HL-60 (cell line): ENCODE measurements at regions not wholly inside any gene's neighbourhood (a gene's known extent, or its start where the extent isn't known, plus 50 kb on each side); places are given as distances from the start of the nearest gene placed in this dataset.

Source experiments
- DNase-seq, 2 experiments: peaks; one replicate each; pipeline ENCODE4 v3.0.0-alpha.2; 2010 to 2020; ENCODE audit warnings: low read depth in 1 of 2, low spot score in 1 of 2
- H3K27ac ChIP-seq: fragments of 250-450 bp; sonication (Bioruptor Pico); replicated peaks from 2 replicates; pipeline ENCODE4 v1.5.1; 2020; ENCODE audit warnings: mild to moderate bottlenecking, moderate library complexity
- H3K27me3 ChIP-seq: fragments of 250-450 bp; sonication (Bioruptor Pico); 2 replicates; pipeline ENCODE4 v1.5.1; 2021; ENCODE audit warnings: mild to moderate bottlenecking, moderate library complexity; ENCODE audit not compliant: insufficient read depth, poor library complexity, severe bottlenecking
- H3K4me3 ChIP-seq: replicated peaks from 2 replicates; pipeline ENCODE4 v1.5.1; 2011; ENCODE audit warnings: mild to moderate bottlenecking, control low read depth, low read length; ENCODE audit not compliant: insufficient read depth
- GABPA ChIP-seq: IDR thresholded peaks from 2 replicates; pipeline ENCODE4 v1.6.1; 2012; ENCODE audit warnings: low read depth
- POLR2AphosphoS5 ChIP-seq: IDR thresholded peaks from 2 replicates; pipeline ENCODE4 v1.6.1; 2012; ENCODE audit warnings: low read depth
- SPI1 ChIP-seq: IDR thresholded peaks from 2 replicates; pipeline ENCODE4 v1.6.1; 2012; ENCODE audit warnings: low read depth, mild to moderate bottlenecking, borderline replicate concordance
- TF ChIP-seq, protein P1 (sequence below): IDR thresholded peaks from 2 replicates; pipeline ENCODE4 v1.6.1; 2012; ENCODE audit warnings: low read depth; ENCODE audit not compliant: insufficient replicate concordance
- TF ChIP-seq, protein P2 (sequence below): IDR thresholded peaks from one replicate; pipeline ENCODE4 v1.5.1; 2011; ENCODE audit warnings: low read length, control low read depth, inconsistent platforms; ENCODE audit not compliant: insufficient read depth

DNA sequence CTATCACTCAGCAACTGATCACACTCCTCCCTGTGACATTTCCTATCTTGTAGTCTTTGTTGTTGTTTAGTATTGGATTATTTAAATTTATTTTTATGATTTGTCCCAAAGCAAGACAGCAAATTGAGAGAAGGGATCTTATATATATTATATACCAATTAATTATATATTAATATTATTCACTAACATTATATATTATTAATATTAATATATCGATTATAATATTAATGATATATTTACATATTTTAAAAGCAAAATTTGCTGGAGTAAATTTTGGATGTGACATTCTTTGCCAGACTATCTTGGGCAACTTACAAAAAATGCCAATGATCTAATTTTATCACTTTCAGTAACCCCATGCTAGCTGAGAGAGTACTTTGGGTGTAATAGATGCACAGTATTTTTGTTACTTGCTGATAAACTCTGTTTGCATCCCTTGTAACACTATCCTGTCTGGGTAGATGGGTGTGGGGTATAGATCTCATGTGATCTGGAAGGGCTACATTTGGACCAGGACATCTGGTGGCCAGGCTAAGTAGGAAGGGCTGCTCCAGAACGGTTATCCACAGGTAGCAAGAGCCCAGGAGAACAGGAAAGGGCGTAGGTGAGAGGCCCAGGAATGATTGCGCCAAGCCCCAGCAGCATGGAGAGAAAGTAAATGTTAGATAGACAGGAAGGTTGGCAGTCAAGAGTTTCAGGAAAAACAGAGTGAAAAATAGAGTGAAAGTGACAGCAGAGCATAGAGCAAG, 608.6 kb upstream of the KIRREL3 start:
- Histone ChIP-seq H3K27ac (no peak overlapping the region), H3K27me3 (no peaks in the 10 kb centered on the region), H3K4me3 (no peak overlapping the region)
- TF ChIP-seq, protein P1, sequence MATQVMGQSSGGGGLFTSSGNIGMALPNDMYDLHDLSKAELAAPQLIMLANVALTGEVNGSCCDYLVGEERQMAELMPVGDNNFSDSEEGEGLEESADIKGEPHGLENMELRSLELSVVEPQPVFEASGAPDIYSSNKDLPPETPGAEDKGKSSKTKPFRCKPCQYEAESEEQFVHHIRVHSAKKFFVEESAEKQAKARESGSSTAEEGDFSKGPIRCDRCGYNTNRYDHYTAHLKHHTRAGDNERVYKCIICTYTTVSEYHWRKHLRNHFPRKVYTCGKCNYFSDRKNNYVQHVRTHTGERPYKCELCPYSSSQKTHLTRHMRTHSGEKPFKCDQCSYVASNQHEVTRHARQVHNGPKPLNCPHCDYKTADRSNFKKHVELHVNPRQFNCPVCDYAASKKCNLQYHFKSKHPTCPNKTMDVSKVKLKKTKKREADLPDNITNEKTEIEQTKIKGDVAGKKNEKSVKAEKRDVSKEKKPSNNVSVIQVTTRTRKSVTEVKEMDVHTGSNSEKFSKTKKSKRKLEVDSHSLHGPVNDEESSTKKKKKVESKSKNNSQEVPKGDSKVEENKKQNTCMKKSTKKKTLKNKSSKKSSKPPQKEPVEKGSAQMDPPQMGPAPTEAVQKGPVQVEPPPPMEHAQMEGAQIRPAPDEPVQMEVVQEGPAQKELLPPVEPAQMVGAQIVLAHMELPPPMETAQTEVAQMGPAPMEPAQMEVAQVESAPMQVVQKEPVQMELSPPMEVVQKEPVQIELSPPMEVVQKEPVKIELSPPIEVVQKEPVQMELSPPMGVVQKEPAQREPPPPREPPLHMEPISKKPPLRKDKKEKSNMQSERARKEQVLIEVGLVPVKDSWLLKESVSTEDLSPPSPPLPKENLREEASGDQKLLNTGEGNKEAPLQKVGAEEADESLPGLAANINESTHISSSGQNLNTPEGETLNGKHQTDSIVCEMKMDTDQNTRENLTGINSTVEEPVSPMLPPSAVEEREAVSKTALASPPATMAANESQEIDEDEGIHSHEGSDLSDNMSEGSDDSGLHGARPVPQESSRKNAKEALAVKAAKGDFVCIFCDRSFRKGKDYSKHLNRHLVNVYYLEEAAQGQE = no peak
- TF ChIP-seq SPI1 (no peak), GABPA (no peak), POLR2AphosphoS5 (no peak)
- TF ChIP-seq, protein P2, sequence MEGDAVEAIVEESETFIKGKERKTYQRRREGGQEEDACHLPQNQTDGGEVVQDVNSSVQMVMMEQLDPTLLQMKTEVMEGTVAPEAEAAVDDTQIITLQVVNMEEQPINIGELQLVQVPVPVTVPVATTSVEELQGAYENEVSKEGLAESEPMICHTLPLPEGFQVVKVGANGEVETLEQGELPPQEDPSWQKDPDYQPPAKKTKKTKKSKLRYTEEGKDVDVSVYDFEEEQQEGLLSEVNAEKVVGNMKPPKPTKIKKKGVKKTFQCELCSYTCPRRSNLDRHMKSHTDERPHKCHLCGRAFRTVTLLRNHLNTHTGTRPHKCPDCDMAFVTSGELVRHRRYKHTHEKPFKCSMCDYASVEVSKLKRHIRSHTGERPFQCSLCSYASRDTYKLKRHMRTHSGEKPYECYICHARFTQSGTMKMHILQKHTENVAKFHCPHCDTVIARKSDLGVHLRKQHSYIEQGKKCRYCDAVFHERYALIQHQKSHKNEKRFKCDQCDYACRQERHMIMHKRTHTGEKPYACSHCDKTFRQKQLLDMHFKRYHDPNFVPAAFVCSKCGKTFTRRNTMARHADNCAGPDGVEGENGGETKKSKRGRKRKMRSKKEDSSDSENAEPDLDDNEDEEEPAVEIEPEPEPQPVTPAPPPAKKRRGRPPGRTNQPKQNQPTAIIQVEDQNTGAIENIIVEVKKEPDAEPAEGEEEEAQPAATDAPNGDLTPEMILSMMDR = no peak
- DNase-seq = no peak

DNA sequence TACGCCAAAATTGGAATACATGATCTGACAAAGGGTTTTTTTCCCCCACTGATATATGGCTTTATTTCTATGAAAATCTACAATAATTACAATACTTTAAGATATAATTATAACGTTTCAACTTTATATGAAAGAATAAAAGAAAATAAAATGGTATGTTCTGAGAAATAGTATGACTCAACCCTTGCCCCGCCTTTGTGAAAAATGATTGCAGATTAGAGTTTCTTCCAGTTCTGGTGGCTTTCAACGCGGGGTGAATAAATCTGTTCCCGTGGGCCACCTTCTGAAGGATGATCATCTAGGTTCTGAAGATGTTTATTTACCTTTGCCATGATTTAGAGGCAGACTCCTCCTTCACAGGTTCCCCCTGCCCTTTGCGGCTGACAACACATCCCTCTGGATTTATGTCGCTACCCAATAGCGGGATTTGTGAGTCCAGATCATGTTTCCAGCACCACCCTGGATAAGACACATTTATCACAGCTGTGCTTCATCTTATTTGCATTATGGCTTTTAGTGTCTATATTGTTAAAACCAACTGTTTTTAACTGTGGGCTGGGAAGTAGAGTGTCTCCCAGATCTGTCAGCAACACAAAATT, 607.0 kb upstream of the KIRREL3 start:
- TF ChIP-seq POLR2AphosphoS5 (no peak), GABPA (no peak), SPI1 (no peak)
- TF ChIP-seq, protein P2 = no peak
- TF ChIP-seq, protein P1 = no peak
- Histone ChIP-seq H3K27me3 (no peaks in the 10 kb centered on the region), H3K27ac (no peak overlapping the region), H3K4me3 (no peak overlapping the region)
- DNase-seq = no peak

DNA sequence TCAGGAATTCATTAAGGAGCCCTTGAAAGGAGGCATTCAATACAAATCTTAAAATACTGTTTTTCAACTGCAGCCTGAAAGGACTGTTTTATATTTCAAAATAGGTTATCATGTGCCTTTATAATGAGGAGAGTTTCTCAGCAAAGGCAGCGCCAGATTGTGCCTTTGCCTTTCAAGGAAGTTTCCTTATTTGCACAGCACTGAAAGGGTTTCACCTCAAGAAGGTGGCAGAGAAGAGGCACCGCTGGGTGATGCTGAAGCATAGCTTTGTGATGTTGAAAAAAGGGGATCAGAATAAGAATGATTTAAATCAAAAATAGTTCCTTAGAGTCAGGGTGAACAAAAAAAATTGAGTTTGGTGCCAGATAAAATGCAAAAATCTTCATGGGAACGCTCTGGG, 601.0 kb upstream of the KIRREL3 start:
- no peak overlapping the region for H3K27ac ChIP-seq
- no peak for DNase-seq
- TF ChIP-seq, protein P1 = no peak
- TF ChIP-seq GABPA (no peak), SPI1 (no peak), POLR2AphosphoS5 (no peak)
- TF ChIP-seq, protein P2 = no peak

More for the DNA sequence above, 601.0 kb upstream of the KIRREL3 start:
- H3K27me3 ChIP-seq = no peaks in the 10 kb centered on the region
- H3K4me3 ChIP-seq = no peak overlapping the region
